Keratinocyte (primary cell): ENCODE measurements at regions not wholly inside any gene's neighbourhood (a gene's known extent, or its start where the extent isn't known, plus 50 kb on each side); places are given as distances from the start of the nearest gene placed in this dataset.

Experiments used
- DNase-seq: peaks from one replicate; pipeline ENCODE4 v3.0.0-alpha.2; 2011; ENCODE audit warnings: low read depth, missing footprints, low spot score
- FAIRE-seq: peaks from 2 replicates; lab custom pipeline; 2011; peaks lifted over from hg19 to GRCh38; lab: Jason Lieb, UNC
- H2AFZ ChIP-seq: 2 replicates; pipeline ENCODE4 v1.6.0; 2012; ENCODE audit warnings: low read length, control low read depth, inconsistent platforms; ENCODE audit not compliant: control insufficient read depth
- H3K27ac ChIP-seq: 2 replicates; pipeline ENCODE4 v1.5.1; 2011; ENCODE audit warnings: low read length; ENCODE audit not compliant: control insufficient read depth, insufficient read depth
- H3K27me3 ChIP-seq: 3 replicates; pipeline ENCODE4 v1.6.0; 2011; ENCODE audit warnings: low read length; ENCODE audit not compliant: control insufficient read depth, insufficient read depth; ENCODE audit errors: extremely low read depth
- H3K36me3 ChIP-seq, 2 experiments: 2 replicates in 1 of 2; 3 replicates in 1 of 2; pipeline ENCODE4 v1.5.1; 2011; ENCODE audit warnings: low read length in 2 of 2, mild to moderate bottlenecking in 1 of 2; ENCODE audit not compliant: control insufficient read depth in 2 of 2, insufficient read depth in 2 of 2; ENCODE audit errors: extremely low read depth in 1 of 2
- H3K4me1 ChIP-seq: 3 replicates; pipeline ENCODE4 v1.5.1; 2011; ENCODE audit warnings: low read length; ENCODE audit not compliant: control insufficient read depth, insufficient read depth; ENCODE audit errors: extremely low read depth
- H3K4me2 ChIP-seq: 3 replicates; pipeline ENCODE4 v1.6.0; 2011; ENCODE audit warnings: low read depth, low read length; ENCODE audit not compliant: control insufficient read depth, insufficient read depth; ENCODE audit errors: extremely low read depth
- H3K4me3 ChIP-seq, 3 experiments: fragments of 200-600 bp in 1 of 3; sonication (generic) in 1 of 3; 2 replicates in 2 of 3; 3 replicates in 1 of 3; pipeline ENCODE4 v1.5.1; 2011 to 2016; ENCODE audit warnings: low read length in 3 of 3, mild to moderate bottlenecking in 3 of 3, control low read depth in 2 of 3, inconsistent platforms in 1 of 3, low read depth in 1 of 3, mixed read lengths in 1 of 3, mixed run types in 1 of 3, moderate library complexity in 1 of 3; ENCODE audit not compliant: control insufficient read depth in 2 of 3, insufficient read depth in 2 of 3; ENCODE audit errors: extremely low read depth in 1 of 3
- H3K79me2 ChIP-seq: 2 replicates; pipeline ENCODE4 v1.6.0; 2012; ENCODE audit warnings: low read length; ENCODE audit not compliant: control insufficient read depth, insufficient read depth
- H3K9ac ChIP-seq: 3 replicates; pipeline ENCODE4 v1.6.0; 2011; ENCODE audit warnings: low read length; ENCODE audit not compliant: control insufficient read depth, insufficient read depth; ENCODE audit errors: extremely low read depth
- H3K9me1 ChIP-seq: 3 replicates; pipeline ENCODE4 v1.6.0; 2011; ENCODE audit warnings: low read length; ENCODE audit not compliant: control insufficient read depth, insufficient read depth; ENCODE audit errors: extremely low read depth
- H3K9me3 ChIP-seq: 2 replicates; pipeline ENCODE4 v1.5.1; 2012; ENCODE audit warnings: low read depth, low read length; ENCODE audit not compliant: control insufficient read depth
- H4K20me1 ChIP-seq: 3 replicates; pipeline ENCODE4 v1.6.0; 2011; ENCODE audit warnings: low read length; ENCODE audit not compliant: control insufficient read depth, insufficient read depth; ENCODE audit errors: extremely low read depth
- CTCF ChIP-seq, 3 experiments: IDR thresholded peaks in 1 of 3; conservative IDR thresholded peaks in 1 of 3; optimal IDR thresholded peaks in 1 of 3; 2 replicates in 2 of 3; 3 replicates in 1 of 3; pipeline versions ENCODE3 to v1.5.1; 2011; ENCODE audit warnings: low read length in 3 of 3, mild to moderate bottlenecking in 3 of 3, moderate library complexity in 2 of 3, control low read depth in 1 of 3, inconsistent platforms in 1 of 3; ENCODE audit not compliant: insufficient read depth in 2 of 3; ENCODE audit errors: extremely low read depth in 1 of 3
- EZH2 ChIP-seq: IDR thresholded peaks from one replicate; pipeline ENCODE4 v1.6.1; 2012; ENCODE audit warnings: inconsistent platforms, mild to moderate bottlenecking, low read length, moderate library complexity
- dilution Hi-C: fragments of 300-500 bp; cut with MboI; formaldehyde crosslinking; loops from one replicate; pipeline ENCODE4 v1.7.0; 2020; ENCODE audit warnings: low sequenced_read_pairs; ENCODE audit not compliant: extremely low pct_ligation_motif_present

DNA sequence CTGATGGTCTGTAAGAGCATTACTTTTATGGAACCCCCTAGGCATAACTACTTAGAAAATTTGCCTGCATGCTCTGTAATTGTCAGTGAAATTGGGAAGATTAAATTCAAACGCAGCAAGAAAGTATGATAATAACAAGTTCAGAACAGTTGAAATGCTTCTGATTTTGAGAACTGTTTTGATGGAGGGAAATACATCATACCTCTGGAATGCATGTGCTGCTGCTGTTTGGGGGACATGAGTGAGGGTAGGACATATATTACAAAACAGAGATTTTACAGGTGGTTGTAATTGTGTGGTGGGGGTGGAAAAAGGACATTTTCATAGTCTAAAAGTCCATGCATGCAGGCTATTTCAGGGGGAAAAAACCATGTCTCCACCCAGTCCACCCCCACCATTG, 135.0 kb upstream of the DPH6 start:
- H3K36me3 ChIP-seq: no peaks in the 10 kb centered on the region
- H3K4me3 ChIP-seq: no peak overlapping the region
- H3K9ac ChIP-seq: no peak overlapping the region
- no peak overlapping the region for H3K27ac ChIP-seq
- no peak overlapping the region for H3K4me2 ChIP-seq
- no peaks in the 10 kb centered on the region for H3K9me1 ChIP-seq
- H3K27me3 ChIP-seq: no peaks in the 10 kb centered on the region
- dilution Hi-C loops: no loop called here
- TF ChIP-seq CTCF (optimal IDR thresholded peaks at IDR 0.05 in 1 of 3, IDR thresholded peaks at IDR 0.05 in 1 of 3, conservative IDR thresholded peaks at IDR 0.05 in 1 of 3; ENCODE audit: extremely low read depth in 1 of 3, insufficient read depth in 2 of 3, low read length in 3 of 3) (no peak), EZH2 (no peak)
- FAIRE-seq (no peak), DNase-seq (no peak)
- H4K20me1 ChIP-seq: no peaks in the 10 kb centered on the region
- no peaks in the 10 kb centered on the region for H3K79me2 ChIP-seq
- no peaks in the 10 kb centered on the region for H3K9me3 ChIP-seq
- peaks cover 3% of the 10 kb centered on the region for H3K4me1 ChIP-seq
- H2AFZ ChIP-seq: no peak overlapping the region

DNA sequence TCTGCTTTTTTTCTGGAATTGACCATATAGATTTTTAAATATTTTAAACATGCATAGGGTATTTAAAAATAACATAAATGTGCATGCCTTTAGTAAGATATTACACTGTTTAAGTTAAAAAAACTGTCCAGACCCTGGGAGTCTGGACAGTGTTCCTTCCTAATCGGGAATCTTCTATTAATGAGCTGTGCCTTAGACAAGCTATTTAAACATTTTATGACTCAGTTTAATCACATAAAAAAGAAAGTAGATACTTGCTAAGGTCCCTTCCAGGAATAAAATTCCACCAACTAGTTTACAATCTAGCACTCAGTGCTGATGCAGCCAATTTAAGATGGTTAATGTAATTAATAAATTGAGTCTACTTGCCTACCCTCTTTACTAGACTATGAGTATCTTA, 140.4 kb upstream of the DPH6 start:
- Histone ChIP-seq H3K36me3 (no peaks in the 10 kb centered on the region), H3K9ac (no peak overlapping the region), H3K4me3 (no peak overlapping the region), H3K9me3 (no peaks in the 10 kb centered on the region), H3K4me1 (no peaks in the 10 kb centered on the region), H3K27me3 (no peaks in the 10 kb centered on the region), H3K79me2 (no peaks in the 10 kb centered on the region), H3K27ac (no peak overlapping the region), H2AFZ (no peak overlapping the region), H3K9me1 (no peaks in the 10 kb centered on the region), H4K20me1 (no peaks in the 10 kb centered on the region), H3K4me2 (no peak overlapping the region)
- no peak for DNase-seq
- TF ChIP-seq EZH2: no peak
- no peak for TF ChIP-seq CTCF (optimal IDR thresholded peaks at IDR 0.05 in 1 of 3, IDR thresholded peaks at IDR 0.05 in 1 of 3, conservative IDR thresholded peaks at IDR 0.05 in 1 of 3; ENCODE audit: extremely low read depth in 1 of 3, insufficient read depth in 2 of 3, low read length in 3 of 3)
- dilution Hi-C loops: no loop called here
- no peak for FAIRE-seq
